Stimulated activated CD8-positive, alpha-beta memory T cell treated with anti-CD3 and anti-CD28 coated beads, Interleukin-15, amount 100 ng/mL, for 48 hours (primary cell): ENCODE measurements at regions not wholly inside any gene's neighbourhood (a gene's known extent, or its start where the extent isn't known, plus 50 kb on each side); places are given as distances from the start of the nearest gene placed in this dataset.
"Not testable (repeated sequence)": the region's sequence is repeated elsewhere in the genome, so short reads cannot be mapped to it uniquely, and the experiment has no call there.

Experiments
- DNase-seq, 2 donors: peaks; one replicate each; pipeline ENCODE4 v3.0.0-alpha.2; 2020; ENCODE audit warnings: low read depth in 2 of 2

DNA sequence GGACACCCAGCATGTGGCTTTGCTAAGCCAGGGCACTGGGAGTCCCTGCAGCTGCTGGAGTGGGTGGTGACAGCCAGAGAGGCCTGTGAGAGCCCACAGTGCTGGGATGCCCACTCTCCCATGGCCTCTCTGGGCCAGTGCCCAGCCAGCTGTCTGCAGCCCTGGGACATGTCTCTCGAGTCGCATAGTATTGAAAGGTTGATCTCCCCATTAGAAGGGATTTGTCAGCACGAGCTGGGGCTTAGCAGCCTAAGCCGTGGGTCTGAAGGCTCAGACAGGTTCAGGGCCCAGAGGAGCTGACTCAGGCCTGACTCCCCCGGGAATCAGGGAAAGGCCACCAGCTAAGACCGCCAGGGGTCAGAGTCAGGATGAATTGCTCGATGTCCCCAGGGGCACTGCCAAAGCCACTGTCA is 53.5 kb downstream of the FOXD2 start:
- DNase-seq: no peak

DNA sequence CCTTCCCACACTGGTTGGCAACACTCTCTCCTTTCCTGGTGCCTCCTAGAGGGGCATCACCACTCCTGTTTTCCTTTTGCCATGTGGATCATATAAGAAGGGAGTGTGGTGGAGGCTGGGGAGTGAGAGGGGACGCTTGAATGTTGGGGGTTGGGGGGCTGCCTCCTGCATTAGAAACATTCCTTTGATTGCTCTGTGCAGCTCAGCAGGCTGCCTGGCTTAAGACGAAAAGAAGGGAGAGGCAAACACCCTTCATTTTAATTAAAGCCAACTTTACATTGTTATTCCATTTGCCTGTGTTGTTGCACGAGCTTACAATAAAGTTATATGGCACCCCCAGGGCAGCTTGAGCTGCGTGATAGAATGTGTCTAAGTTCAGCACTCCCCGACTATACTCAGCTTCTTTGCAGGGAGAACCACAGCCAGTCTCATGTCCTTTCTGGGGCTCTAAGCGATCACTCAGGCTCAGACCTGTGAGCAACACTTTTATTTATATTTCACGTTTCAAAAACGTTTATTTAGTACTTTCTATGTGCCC is 57.4 kb downstream of the FOXD2 start:
- DNase-seq: no peak

DNA sequence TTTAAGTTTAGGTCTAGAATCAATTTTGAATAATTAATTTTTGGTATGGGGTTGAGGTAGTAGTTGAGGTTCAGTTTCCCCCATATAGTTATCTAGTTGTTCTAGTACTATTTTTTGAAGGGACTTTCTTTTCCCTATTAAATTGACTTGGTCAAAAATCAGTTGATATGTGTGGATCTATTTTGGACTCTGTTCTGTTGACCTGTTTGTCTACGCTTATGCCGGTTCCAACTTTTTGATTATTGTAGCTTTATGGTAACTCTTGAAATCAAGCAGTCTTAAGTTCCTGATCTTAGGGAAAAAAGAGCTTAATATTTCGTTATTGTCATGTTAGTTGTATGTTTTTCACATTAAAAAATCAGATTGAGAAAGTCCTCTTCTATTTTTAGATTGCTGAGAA is 60.7 kb downstream of the FOXD2 start:
- no peak for DNase-seq

DNA sequence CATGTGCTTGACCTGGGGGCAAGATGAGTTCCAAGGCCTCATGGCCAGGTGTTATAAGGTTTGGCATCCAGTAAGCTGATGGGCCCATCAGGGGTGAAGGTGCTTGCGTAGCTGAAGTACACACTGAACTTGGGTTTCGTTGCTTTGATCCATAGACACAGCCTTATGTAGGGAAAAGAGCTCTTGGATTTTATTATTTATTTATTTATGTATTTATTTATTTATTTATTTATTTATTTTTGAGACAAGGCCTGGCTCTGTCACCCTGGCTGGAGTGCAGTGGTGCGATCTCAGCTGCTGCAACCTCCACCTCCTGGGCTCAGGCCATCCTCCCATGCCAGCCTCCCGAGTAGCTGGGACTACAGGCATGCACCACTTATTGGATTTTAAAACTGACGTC is 63.2 kb downstream of the FOXD2 start:
- no peak for DNase-seq

DNA sequence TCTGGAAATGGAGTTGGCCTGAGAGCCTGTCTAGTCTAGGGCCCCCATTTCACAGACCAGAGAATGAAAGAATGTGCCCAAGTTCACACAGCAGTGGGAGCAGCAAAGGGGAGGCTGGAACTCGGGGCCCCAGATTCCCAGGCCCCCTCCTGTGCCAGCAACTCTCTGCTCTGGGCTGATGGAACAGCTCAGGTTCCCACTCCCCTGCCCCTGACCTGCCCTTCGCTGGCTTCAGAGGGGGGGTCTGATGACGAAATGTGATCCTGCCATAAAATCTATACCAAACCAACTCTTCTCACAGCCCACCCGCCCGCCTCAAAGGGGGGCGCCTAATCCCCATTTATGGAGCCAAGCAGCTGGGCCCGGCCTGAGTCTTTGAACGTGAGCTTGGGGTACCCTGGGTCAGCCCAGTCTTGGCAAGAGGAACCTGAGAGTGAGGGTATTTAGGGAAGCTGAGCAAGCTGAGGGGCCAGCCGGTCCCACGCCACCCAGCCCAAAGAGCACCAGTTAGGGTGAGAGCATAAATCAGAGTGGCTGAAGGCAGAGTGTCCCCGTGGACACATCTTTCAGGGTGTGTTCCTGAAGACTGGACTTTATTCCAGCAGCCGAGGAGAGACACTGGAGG is 65.0 kb downstream of the FOXD2 start:
- no peak for DNase-seq

DNA sequence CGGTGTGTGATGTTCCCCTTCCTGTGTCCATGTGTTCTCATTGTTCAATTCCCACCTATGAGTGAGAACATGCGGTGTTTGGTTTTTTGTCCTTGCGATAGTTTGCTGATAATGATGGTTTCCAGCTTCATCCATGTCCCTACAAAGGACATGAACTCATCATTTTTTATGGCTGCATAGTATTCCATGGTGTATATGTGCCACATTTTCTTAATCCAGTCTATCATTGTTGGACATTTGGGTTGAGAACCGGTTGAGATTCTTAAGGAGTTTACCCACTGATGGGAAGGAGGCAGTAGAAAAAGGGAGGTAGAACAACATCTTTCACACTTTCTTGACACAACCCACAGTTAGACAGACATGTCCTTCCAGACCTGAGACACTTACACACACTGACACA is 67.0 kb downstream of the FOXD2 start:
- not testable (repeated sequence) for DNase-seq

DNA sequence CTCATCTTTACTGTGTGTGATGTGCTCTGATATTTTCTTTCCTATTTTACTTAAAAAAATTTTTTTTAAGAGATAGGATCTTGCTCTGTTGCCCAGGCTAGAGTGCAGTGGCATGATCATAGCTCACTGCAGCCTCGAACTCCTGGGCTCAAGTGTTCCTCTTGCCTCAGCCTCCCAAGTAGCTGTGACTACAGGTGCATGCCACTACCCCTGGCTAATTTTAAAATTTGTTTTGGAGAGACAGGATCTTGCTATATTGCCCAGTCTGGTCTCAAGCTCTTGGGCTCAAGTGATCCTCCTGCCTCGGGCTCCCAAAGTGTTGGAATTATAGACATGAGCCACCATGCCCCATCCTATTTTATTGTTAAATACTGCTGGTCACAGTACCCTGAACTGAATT is 67.4 kb downstream of the FOXD2 start:
- no peak for DNase-seq

DNA sequence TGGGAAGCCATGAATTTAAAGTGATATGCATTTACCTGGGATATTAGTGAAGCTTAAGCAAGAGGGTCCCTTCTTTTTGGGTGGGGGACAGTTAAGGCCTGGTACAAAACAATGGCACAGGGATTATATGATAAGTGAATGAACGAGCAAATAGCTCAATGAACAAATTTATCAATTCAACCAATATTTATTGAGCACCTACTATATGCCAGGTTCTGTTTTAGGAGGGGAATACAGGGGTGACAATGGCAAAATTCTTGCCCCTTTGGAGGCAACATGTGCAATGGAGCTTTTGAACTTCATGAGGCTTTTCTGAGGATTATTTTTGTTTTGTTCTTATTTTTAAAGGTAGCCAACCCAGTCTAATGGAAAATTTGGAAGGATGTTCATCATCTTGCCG is 68.2 kb downstream of the FOXD2 start:
- no peak for DNase-seq

DNA sequence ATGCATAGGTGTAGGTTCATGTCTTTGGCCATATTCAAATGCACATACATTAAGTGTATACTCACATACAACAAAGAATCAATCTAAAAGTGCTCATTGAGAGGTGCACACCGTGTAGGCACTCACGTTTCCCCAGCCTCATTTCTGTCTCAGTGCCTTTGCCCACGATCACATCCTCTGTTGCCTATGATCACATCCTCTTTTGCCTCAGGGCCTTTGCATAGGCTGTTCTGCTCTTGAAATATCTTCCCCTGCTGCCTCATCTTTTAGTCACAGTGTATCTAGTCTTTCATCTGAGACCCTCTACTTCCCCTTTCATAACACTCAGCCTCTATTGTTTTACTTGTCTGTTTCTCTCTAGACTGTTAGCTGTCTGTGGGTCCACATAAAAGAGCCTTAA is 69.3 kb downstream of the FOXD2 start:
- no peak for DNase-seq

DNA sequence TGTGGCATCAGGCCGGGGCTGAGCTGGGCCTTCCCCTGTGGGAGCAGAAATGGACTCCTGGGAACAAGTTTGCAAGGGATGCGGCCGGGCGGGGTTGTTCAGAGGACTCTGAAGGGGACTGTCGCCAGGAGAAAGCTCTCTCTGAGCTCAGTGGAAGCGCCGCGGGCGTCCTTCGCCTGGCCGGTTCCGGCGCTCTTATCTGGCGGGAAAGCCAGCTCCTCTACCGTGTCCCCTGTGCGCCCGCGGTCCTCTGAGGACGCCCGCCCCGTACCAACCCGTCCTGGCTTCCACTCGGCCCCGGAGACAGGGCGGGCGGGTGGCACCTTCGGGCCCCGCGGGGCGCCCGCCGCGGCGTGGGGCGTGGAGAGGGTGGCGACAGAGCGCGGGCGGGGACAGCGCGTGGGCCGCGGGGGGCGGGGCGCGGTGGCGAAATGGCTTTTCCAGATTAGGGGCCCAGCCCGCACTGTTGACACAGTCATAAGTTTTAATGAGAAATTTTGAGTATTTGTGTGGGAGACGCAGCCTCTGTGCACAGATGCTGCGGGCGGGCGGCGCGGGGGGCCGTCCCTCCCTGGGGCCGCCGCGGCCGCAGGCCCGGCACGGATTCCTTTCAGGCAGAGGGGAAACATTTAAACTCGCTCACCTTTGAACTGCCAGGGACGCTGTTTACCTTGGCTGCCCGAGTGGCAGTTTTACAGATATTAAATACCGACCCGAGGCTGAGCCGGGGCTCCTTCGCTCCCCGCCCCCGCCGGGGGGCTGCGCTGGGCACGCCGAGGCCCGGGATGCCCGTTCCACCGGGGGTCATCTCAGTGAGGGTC is 70.2 kb downstream of the FOXD2 start:
- DNase-seq: peak; percentile 24 to 38

DNA sequence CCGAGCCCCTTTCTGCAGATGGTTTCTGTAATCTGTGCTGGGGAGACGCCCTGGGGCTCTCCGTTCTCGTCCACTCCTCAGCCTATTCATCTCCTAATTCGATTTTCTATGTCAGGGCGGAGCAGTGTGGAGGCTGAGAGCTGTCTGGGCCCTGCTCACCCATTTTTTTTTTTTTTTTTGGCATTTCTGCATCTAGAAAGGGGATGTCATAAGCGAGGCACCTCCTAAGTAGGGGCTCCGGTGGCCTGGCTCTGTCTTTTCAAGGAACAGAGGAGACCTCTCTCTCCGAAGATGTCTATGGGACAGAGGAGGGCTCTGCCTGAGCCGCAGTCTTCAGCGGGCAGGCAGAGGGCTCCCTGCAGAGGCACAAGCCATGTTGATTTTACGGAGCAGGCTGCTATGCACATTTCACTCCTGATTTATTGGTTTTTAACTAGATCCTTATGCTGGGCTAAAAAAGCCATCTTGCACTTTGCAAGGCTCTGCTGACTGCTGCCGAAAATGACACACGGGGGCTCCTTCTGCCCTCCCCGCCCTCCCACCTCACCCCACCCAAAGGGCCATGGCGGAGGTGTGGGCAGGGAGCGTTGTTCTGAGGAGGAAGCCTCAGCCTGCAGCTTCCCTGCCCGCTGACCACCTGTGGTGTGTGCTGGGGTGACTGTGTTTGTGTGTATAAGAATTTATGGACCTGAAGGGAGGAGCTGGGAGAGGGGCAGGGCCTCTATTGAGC is 71.0 kb downstream of the FOXD2 start:
- no peak for DNase-seq

DNA sequence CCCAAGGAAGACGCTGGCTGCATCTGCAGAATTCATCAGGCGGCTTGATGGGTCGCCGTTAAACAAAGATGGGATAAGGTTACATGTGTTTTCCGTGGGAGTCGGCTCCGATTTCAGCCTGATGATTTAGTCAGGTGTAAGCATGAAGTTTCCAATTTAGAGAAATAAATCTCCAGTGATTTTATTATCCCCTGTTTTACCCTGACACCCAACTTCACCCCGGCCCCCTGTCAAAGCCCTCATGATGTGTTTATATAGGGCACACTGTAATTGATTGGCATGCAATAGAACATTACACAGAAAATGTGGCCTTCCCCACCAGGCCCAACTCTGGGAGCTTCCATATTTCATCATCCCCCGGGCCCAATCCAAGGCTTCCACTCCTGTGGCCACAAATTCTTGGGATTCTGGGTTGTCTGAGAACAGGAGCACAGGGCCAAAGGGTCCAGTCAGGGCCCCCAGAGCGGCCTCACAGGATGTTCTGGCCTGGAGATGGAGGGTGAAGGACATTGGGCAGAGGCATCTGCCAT is 72.5 kb downstream of the FOXD2 start:
- no peak for DNase-seq

DNA sequence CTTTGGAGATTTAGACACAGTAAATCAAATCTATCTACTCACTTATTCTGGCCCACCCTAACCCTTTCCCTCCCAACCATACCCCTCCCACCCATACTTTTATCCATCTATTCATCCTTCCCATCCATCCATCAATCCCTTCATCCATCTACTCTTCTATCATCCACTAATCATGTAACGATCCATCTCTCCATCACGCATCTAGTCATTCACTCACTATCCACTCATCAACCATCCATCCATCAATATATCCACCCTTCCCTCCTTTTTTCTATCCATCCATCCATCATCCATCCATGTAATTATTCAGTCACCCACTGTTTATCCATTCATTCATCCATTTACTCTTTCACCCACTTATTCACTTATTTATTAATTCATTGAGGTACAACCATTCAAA is 74.0 kb downstream of the FOXD2 start:
- no peak for DNase-seq

DNA sequence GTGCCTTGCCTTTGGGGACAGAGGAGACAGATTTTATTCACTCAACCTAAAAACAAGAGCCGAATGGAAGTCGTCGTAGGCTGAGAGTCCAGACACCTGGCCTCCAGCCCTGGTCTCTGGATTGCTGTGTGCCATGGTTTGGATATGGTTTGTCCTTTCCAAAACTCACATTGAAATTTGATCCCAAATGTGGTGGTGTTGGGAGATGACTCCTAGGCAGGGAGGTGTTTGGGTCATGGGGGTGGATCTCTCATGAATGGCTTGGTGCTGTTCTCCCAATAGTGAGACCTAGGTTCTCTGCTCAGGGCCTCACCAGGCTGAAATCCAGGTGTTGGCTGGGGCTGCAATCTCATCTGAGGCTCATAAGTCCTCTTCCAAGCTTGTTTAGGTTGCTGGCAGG is 75.5 kb downstream of the FOXD2 start:
- DNase-seq: no peak

DNA sequence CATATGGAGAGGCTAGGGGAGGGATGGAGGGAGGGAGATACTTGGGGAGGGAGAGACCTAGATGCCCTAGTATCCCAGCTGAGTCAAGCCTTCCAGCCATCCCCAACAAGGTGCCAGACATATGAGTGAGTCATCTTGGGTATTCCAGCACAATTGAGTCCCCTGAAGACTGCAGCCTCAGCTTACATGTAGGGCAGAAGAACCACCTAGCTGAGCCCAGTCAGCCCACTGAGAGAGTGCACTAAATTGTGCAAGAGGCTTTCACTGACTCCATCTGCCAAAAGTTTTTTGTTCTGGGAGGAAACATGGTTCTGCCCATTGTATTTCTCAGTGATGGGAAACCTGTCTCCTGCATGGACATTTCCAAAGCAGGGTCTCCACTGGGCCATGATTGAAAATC is 76.4 kb downstream of the FOXD2 start:
- DNase-seq: no peak

DNA sequence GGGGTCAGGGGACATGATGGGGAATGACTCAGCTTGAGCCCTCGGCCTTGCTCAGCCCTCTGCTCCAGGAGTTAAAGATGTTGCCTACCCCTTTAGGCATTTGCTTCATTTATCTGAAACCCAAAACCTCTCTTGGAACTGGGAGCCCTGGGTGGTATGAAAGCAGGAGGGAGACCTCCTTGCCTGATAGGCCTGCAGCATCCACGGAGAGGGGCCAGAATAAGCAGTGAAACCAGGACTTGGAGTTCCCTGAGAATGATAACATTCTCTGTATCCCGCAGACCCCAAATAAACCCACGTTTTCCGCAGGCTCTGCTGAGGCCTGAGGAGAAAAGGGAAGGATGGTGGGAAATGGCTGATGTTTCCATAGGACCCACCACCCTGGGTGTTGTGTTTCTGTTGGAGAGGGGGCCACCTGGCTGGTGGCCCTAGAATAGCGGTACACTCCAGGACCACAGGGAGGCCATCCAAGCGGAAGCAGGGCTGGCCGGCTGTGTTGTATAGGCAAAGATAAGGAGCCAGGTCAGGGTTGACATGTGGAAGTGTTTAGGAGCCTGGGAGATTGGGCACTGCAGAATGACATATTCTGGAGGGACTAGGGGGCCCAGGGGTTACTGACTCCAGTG is 77.4 kb downstream of the FOXD2 start:
- no peak for DNase-seq

DNA sequence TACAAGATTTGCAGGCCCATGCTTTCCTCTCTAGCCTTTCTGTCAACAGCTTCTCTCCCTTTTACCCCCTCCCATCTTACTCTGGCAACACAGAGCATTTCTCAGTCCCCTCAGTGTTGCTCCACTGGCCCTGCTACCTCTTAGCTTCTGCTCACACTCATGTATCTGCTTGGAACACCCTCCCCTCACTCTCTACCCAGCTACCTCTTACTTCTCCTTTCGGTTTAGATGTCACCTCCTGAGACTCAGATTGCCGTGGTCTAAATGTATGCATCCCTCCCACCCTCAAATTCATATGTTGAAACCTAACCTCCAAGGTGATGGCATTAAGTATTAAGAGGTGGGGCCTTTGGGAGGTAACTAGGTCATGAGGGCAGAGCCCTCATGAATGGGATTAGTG is 80.1 kb downstream of the FOXD2 start:
- DNase-seq: no peak

DNA sequence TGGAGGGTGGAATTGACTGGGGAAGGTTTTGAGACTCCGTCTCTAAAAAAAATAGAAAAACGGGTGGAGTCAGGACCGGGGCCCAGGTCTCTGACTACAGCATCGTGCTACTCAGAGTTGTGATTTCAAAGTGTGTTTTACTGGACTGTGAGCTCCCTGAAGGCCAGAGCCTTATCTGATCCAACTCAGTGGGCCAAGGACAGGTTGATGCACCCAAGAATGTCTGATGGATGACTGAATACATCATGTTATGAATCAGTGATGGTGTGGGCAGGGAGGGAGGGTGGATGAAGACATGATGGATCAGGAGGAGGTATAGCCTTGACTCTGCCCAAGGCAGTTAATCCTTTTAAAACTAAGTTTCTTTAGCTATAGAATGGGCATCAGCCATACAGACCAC is 81.6 kb downstream of the FOXD2 start:
- no peak for DNase-seq

DNA sequence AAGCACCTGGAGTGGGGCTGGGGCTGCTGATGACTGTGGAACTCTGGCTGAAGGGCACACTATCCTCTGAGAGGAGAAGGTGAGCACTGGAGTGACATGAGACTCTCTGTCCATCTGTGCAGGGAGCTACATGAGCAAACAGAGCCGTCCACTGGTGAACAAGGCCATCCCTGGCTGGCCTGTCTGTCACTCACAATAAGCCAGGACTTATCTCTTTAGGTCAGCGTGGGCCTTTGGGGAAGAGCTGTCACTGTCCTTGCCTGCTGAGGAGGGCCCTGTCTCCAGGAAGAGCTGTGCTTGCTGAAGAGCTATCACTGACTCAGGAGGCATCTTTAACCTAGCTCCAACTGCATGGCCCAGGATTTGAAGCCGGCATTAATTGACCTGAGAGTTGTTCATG is 82.1 kb downstream of the FOXD2 start:
- DNase-seq: no peak

DNA sequence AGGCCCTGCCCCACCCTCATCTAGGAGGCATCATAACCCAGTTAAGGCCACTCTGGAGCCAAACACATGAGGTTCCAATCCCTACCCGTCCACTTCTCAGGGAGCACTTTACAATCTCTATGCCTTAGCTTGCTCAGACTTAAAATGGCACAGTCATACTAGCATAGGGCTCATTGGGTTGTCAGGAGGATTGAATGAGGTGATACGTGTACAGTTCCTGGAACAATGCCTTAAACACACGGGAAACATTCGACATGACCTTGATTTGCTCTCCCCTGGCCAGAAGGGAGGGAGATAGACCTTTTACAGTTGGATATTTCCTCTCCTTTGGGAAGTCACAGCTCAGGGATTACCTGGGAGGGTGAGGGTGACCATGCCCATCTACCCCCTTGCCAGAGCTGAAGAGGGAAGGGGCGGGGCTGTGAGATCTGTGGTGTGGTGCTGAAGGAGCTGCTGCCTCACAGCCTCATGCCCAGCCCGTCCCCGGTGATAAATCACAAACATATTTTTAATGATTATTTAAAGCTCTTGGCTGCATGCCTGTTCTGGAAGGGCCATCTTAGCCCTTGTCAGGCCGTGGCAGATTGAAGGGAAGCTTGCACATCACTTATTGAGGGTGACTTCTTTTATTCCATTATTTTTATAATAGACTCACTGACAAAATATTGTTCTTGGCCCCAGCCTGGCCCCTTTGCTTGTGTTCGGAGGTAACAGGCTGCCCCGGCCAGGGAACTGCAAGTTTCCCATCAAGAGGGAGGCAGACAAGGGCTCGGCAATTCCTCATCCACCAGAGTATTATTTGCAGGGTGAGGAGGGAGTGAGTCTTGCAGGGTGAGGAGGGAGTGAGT is 83.4 kb downstream of the FOXD2 start:
- DNase-seq: no peak
